A172 (cell line): ENCODE measurements at regions not wholly inside any gene's neighbourhood (a gene's known extent, or its start where the extent isn't known, plus 50 kb on each side); places are given as distances from the start of the nearest gene placed in this dataset.
"Not testable (repeated sequence)": the region's sequence is repeated elsewhere in the genome, so short reads cannot be mapped to it uniquely, and the experiment has no call there.

ENCODE experiments used
- DNase-seq: peaks from one replicate; pipeline ENCODE4 v3.0.0-alpha.2; 2015; ENCODE audit warnings: low spot score

DNA sequence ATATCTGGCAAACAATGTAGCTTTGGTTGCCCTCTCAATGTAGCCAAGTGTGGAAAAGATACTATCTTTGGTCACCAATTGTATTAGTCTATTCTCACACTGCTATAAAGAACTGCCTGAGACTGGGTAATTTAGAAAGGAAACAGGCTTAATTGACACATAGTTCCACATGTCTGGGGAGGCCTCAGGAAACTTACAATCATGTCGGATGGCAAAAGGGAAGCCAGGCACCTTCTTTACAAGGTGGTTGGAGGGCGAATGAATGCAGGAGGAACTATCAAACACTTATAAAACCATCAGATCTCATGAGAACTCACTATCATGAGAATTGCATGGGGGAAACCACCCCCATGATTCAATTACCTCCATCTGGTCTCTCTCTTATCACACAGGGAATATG is 133.1 kb upstream of the TBCA start:
- DNase-seq, result no peak

DNA sequence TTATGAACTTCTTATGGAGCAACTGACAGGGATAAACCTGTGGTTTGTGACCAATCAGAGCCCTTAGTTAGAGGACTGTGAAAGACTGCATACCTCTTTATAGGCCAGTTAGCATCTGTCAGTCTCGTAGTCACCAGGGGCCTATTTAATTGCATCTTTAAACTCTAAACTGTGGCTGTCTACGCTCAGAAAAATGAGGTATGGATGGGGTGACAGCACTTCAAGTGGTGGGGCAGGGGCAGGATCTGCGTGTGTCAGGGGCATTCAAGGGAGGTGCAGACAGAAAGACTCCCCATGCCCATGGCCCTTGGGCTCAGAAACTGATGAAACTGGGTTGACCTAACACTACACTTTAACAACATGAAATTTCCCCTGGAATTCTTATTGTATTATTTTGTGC is 132.6 kb upstream of the TBCA start:
- no peak for DNase-seq

DNA sequence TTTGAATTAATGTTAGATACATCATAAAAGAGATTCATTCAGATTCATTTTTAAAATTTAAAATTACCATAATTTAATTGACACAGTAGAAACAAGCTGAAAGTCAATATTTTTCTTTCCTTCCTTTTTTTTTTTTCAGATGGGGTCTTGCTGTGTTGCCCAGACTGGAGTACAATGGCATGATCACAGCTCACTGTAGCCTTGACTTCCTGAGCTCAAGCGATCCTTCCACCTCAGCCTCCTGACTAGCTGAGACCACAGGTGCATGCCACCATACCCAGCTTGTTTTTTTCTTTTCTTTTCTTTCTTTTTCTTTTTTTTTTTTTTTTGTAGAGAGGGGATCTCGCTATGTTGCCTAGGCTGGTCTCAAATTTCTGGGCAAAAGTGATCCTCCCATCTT is 131.6 kb upstream of the TBCA start:
- DNase-seq, result no peak

DNA sequence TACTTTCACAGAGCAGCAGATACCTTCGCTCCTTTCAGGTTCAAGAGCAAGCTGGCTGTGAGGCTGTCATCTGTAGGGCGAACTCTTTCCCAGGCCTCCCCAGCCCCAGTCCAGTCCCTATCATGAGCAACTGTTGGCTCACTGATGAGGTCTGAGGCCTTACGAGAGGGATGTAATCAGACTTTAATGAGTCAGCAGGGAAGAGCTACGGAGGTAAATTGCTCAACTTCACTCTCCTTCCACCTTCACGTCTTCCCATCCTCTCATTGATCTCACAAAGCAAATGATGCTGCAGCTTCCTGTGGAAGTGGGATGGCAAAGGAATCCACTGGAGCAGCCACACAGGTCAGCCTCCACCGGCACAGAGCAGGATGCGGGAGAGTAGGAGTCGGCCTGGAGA is 130.7 kb upstream of the TBCA start:
- DNase-seq, result no peak

DNA sequence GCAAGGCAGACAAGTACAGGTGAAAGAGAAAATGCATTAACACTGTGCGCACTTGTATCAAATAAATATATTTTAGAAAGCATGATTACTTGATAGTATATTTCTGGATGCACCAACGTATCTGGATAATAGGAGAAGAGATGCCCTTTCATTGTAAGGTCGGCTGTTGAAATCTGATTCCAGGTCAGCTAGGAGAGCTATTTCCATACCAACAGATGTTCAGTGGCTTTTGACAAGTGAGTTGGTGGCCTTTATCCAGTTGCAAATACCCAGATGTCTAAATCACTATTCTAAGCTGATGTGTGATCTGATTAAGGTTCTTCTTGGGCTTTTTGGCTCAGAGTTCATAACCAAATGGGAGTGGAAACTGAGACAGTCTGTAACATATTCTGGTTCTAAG is 128.2 kb upstream of the TBCA start:
- no peak for DNase-seq

DNA sequence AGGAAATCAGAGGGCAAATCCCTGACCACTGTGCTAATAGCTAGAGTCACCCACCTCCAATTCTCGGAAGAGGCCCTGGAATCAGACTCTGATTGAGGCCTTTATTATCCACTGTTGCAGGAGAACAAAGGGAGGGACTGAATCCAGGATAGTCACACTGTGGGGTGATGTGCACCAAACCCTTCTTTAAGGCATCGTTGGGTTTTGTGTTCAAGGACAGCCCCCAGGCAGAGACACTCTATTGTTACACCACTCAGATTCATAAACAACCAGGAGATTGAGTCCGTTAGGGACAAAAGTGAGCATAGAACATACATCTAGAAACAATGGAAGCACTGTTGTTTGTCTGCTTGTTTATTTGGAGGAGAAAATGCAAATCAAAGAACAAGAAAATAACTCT is 124.6 kb upstream of the TBCA start:
- DNase-seq, result no peak

DNA sequence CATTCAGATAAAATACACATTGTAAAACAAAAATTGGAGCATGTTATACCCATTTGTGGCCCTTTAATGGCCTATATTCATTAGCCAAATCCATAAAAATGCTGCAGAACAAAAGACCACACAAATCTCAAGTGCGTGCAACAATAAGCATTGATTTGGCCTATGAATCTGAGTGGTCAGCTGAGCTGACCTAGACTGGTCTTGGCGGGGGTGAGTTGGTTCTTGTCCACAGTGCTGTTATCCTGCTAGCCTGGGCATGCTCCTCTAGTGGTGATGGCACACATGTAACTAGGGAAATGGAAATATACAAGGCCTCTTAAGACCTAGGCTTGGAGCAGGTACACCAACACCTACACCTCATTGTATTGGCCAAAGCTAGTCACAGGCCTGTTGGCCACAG is 122.2 kb upstream of the TBCA start:
- DNase-seq, result no peak

DNA sequence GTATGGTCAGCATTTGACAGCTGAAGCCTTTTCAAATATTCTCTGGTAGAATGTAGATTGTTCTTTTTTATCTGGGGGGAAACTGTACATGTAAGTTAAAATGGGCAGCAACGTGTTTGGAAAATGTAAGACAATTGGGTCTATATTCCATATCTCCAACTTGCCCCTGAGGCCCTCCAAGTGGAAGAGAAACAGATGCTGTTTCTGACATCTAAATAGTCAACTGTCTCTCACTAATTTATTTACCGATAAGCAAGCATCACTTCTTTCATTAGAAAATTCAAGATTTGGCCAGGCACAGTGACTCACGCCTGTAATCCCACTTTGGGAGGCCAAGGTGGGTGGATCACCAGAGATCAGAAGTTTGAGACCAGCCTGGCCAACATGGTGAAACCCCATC is 120.2 kb upstream of the TBCA start:
- no peak for DNase-seq

DNA sequence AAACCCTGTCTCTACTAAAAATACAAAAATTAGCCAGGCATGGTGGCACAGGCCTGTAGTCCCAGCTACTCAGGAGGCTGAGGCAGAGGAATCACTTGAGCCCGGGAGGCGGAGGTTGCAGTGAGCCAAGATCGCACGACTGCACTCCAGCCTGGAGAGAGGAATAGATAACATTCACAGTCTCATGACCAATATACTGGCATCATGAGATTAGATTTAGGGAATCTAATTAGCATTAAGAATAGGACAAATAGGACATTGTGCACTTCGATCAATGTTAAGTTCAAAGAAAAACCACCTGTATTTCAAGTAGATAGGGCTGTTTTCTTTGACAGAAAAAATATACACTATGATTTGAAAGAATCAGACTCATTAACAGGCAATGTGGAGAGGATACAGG is 118.0 kb upstream of the TBCA start:
- not testable (repeated sequence) for DNase-seq

DNA sequence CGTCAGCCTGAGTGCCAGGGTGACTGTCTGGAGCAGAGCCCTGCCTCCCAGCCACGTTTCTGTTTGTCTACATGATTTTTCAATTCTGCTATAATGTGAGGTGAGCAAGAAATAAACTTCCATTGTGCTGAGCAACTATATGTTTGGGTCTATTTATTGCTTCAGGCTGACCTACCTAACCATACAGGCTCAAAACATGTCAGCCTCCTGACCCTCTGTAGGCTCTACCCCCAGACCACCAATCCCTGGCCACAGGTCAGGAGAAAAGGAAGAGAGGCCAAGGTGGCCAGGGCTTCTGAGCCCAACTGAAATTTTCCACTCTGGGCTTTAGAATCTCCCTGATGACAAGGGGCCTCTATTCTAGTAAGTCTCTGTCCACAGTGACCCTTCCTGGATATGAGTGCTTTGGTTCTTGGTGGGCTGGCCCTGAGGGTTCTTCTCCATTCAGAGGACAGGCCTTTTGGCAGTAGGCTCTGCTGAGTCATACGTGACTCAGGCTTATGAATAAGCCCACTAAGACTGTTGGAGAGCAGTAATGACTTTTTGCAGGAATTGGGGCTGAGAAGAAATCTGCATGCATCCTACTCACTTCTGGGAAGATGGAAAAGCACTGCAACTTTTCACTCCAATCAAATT is 117.2 kb upstream of the TBCA start:
- DNase-seq, result peak; percentile 95

DNA sequence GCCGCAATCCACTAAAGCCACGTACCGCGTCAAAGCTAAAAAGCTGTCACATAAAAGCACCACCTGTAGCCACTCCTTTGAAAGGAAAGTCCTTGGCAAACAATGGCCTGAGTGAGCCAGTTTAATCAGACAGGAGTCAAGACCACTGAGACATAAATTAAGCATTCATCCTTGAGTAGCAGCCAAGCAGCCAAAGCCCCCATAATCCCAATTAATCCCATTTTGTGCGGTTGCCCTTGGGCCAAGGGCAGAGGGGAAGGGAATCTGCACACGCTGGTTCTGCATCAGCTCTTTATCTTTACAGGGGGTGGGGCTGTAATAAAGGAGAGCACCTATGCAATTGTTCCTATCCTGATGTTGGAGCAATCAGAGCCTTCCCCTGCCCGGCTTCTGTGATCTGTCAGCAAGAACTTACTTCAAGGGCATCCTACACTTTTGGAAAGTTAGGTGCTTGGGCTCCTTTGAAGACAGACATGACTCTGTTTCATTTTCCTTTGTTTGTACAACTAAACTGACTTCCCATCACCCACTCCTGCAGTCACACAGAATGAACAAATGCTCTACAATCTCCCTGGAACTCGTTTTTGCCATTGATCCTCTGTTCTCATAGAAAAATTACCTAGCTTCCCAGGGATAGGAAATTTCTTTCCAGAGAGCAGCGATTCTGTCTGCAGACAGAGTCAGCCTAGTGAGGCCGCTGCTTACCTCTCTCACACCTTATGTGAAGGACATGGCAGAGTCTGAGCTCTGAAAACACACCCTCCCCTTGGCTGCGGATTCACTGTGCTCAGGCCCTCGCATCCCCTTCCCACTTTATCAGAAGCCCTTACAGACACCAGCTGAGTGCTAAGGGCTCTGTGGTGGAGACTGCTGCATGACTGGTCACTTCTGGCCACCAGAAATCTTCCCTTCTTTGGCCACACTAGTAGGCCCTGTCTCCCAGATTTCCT is 116.2 kb upstream of the TBCA start:
- DNase-seq, result no peak

DNA sequence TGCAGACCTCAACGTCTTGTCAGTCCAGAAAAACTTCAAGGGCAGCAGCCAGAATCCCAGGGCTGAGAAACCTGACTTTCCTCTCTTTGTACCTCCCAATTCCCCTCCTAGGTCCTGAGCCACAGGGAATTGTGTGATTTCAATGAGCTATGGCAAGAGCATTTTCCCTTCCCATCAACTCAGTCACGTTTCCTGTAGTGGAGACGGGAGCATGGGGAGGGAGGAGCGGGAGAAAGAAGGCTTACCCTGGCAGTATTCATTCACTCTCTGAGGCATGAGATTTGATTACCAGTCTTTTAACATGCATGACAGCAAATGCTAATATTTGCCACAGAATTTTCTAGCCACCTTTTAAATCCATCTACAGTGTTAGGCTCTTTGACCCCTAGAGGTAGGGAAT is 109.4 kb upstream of the TBCA start:
- DNase-seq, result no peak

DNA sequence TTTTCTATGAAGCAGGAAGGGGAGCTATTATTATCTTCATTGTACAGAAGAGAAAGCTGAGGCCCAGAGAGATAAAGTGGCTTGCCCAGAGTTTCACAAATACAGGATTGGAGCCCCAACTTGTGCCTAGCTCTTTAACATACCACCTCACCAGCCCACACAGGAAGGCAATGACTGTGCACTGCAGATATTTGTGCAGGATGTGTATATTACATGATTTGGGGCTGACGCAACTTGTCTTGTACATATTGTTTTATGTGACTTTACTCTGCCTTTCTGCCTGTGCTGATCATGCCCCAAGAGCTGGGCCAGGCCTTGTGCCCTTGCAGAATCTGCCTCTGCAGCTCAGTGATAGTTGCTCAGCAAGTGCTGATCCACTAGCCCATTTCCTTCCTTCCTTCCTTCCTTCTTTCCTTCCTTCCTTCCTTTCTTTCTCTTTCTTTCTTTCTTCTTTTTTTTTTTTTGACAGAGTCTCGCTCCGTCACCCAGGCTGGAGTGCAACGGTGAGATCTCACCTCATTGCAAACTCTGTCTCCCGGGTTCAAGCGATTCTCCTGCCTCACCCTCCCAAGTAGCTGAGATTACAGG is 106.6 kb upstream of the TBCA start:
- DNase-seq, result no peak

DNA sequence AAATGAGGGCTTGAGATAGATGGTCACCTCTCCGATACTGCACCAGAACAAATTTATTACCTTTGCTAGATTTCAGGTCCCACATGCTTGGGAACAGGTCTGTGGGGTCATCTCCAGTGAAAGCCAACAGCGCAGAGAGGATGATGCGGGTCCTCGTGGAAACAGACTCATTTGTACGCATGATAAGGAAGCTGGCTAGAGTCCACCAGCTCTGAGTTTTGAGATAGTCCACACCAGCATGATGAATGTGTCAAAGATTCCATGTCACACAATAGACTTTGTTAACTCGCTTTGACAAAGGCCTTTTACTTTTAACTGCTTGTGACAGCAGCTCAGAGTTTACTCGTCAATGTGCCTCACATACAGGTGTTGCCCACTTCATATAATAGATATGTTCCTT is 105.4 kb upstream of the TBCA start:
- no peak for DNase-seq

DNA sequence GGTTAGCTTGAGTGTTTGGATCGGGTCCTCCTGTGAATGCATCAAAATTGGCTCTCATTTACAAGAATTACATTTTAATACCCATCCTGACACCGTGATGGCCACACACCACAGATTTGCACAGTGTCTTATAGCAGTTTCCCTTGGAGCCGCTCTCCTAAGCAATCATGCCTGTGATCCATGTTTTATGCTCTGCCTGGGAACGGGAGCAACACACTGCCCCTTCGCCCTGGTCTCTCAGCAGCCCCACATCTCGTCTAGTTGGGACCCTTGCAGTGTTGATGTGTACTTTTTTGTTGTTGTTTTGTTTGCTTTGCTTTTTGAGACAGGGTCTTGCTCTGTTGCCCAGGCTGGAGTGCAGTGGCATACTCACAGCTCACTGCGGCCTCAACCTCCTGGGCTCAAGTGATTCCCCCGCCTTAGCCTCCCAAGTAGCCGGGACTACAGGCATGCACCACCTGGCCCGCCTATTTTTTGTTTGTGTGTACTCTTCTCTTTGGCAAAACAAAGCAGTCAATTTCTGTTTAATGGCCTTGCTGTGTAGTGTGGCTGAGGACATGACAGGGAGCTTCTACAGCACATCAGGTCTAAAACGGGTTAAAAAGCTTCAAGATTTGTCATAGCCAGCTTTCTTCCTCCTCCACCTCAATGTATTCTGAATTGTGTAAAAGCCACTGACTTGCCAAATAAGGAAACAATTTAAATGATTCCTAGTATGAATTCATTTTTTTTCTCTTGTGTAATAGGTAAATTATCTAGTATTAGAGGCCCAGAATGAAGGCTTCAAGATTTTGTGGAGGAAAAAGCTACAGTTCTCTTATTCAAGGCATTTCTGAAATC is 101.6 kb upstream of the TBCA start:
- DNase-seq, result no peak

DNA sequence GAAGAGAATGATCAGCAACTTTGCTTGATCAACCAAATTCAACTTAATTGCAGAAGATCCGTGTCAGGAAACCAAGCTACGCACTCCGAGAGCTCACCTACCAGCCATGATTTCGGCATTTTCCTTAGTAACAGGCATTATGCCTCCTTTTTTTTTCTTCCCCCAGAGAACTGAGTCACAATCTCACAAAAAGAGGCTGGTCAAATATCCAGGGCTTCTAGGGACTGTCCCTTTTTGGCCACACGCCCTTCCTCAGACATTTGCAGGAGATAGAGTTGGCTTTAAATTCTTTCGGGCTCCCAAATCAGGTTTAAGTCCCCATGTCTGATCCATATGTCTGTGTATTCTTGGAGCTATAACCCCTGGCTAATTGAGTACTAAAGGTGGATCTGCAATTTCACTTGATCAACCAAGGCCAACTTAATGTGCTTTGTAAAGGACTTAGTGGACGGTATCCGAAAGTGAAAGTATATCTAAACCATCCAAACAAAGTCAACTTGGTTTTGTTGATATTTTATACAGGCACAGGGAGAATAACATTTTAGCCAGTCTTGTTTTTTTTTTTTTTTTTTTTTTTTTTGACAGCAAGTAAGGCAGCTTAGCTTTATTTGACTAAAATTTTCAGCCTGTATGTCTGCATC is 100.8 kb upstream of the TBCA start:
- no peak for DNase-seq

DNA sequence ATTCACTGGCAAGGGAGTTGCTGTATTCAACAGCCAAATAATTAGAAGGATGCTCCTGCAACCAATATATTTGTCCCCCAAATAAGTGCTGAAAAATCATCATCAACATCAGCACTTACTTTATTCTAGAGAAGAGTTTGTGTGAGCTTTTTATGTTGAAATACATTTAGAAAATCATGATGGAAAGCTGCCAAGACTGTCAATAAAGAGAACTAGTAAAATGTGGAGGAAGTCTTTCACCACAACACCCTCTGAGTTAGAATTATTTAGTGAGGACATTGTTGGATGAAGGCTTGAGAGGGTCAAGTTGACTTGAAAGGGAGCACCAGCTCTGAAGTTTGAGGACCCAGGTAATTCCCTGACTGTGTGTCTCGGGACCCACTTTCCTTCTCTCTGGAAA is 100.2 kb upstream of the TBCA start:
- no peak for DNase-seq

DNA sequence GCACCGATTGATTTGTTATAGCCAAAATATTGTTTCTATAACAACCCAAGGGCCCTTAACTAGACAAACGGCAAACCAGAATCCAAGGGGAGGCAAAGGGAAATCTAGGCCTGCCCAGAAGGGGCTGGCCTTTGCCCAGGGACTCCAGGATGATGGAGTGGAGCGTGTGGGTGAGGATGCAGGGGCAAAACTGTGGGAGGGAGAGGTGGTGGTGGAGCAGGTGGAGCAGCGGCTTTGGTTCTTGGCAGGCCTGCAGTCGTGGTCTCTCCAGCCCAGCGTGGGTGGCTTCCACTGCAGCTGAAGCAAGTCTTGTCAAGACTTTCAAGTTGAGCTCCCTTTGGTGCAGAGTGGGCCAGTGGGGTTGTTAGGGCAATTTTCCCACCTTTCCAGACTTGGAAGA is 98.6 kb upstream of the TBCA start:
- DNase-seq, result no peak

DNA sequence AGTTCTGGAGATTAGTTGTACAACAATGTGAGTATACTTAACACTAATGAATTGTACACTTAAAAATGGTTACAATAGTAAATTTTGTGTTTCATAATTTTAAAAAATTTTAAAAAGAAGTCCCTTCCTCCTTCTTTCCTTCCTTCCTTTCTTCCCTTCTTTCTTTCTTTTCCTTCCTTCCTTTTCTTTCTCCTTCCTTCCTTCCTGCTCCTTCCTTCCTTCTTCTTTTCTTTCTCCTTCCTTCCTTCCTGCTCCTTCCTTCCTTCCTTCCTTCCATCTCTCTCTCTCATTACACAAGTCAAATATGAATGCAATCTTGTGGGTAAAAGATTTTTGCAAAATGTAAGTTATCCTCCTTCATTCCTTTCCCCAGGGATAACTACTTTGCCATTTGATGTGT is 97.1 kb upstream of the TBCA start:
- DNase-seq, result no peak

DNA sequence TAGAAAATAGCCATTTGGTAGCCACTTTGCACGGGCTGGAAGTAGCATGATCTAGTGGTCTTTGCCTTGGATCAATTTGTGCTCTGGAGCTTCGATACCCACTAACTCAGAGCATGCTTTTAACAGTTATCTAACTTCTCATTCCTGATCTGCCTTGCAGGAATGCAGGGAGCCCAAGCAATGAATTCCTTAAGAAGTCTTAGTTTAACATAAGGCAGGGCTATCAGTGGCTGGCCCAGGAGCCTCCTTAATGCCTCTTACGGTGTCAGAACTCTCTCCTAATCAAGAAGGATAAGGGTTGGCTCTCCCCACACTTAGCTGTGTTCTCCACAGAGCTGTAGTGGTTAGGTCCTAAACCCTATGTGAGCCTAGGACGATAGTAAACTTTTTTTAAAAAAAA is 95.8 kb upstream of the TBCA start:
- no peak for DNase-seq

DNA sequence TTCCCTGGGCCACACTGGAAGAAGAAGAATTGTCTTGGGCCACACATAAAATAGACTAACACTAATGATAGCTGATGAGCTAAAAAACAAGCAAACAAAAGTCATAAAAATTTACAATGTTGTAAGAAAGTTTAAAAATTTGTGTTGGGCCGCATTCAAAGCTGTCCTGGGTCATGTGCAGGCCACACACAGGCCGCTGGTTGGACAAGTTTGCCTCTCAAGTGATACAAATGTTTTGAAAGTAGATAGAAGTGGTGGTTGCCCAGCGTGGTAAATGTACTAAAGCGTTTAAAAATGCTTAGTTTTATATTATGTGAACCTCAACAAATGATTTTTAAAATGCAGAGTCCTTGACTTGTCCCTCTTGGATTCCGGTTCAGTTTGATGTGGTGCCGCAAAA is 94.9 kb upstream of the TBCA start:
- no peak for DNase-seq
